Heart left ventricle (tissue), 16 donors: ENCODE measurements at regions not wholly inside any gene's neighbourhood (a gene's known extent, or its start where the extent isn't known, plus 50 kb on each side); places are given as distances from the start of the nearest gene placed in this dataset.

Experiments used
- ATAC-seq, 4 donors: fragments of 200-7000 bp; cut with Tn5 transposase; one replicate each; pipeline ENCODE4 v1.9.1; 2020 to 2022; ENCODE audit warnings: moderate library complexity in 4 of 4, mild to moderate bottlenecking in 3 of 4, moderate number of reproducible peaks in 1 of 4
- DNase-seq, 5 donors: peaks; one replicate each; pipeline ENCODE4 v3.0.0-alpha.2; 2020
- H3K27ac ChIP-seq, 12 donors: fragments of 200-600 bp; sonication (generic) in 4 of 12; one replicate each; pipeline versions ENCODE4 v1.5.0 to v1.8.0; 2016 to 2022; ENCODE audit warnings: mild to moderate bottlenecking in 2 of 12
- H3K27me3 ChIP-seq, 9 donors: fragments of 200-600 bp; sonication (generic) in 2 of 9; one replicate each; pipeline versions ENCODE4 v1.5.1 to v1.8.0; 2016 to 2022; ENCODE audit warnings: mild to moderate bottlenecking in 3 of 9
- H3K36me3 ChIP-seq, 9 donors: fragments of 200-600 bp; sonication (generic) in 2 of 9; one replicate each; pipeline versions ENCODE4 v1.5.0 to v1.8.0; 2018 to 2022; ENCODE audit warnings: mild to moderate bottlenecking in 2 of 9
- H3K4me1 ChIP-seq, 12 donors: fragments of 200-600 bp; sonication (generic) in 4 of 12; one replicate each; pipeline versions ENCODE4 v1.5.0 to v1.8.0; 2016 to 2022; ENCODE audit warnings: mild to moderate bottlenecking in 3 of 12
- H3K4me3 ChIP-seq, 12 donors: fragments of 200-600 bp; sonication (generic) in 4 of 12; one replicate each; pipeline versions ENCODE4 v1.5.0 to v1.8.0; 2017 to 2022; ENCODE audit warnings: mild to moderate bottlenecking in 9 of 12, moderate library complexity in 4 of 12
- H3K9me3 ChIP-seq, 12 donors: fragments of 200-600 bp; sonication (generic) in 4 of 12; one replicate each; pipeline versions ENCODE4 v1.5.0 to v1.8.0; 2016 to 2022; ENCODE audit warnings: mild to moderate bottlenecking in 1 of 12
- CTCF ChIP-seq, 12 donors: fragments of 200-600 bp; sonication (generic) in 4 of 12; IDR thresholded peaks; one replicate each; pipeline versions ENCODE4 v1.5.0 to v1.8.0; 2018 to 2022; ENCODE audit warnings: antibody characterized with exemption in 12 of 12, mild to moderate bottlenecking in 5 of 12
- POLR2A ChIP-seq, 2 donors: fragments of 450-650 bp; IDR thresholded peaks; one replicate each; pipeline ENCODE4 v1.6.1; 2017; ENCODE audit warnings: antibody characterized with exemption in 2 of 2, mild to moderate bottlenecking in 2 of 2, moderate library complexity in 2 of 2
- WGBS, 4 donors: extraction: QIAGEN DNeasy Blood & Tissue Kit in 2 of 4; methylation state at CpG; one replicate each; pipeline versions ENCODE4 v1.1.5 to v1.1.7; 2013 to 2018; 5-methylcytosine and 5-hydroxymethylcytosine counted together
- intact Hi-C, 10 donors: fragments of 100-400 bp; cut with DNase I; formaldehyde crosslinking; loops; one replicate each; pipeline versions ENCODE4 v1.11.1 to v1.14.2; 2022
- donor health status: ischemic (EF 13 %, LVEDD 7.1; RV severe dilation, severe dysfunction).
- donor health status: healthy with polysubstance abuse.
- donor health status: DM: no; HTN: yes; CAD: no.
- donor health status: DM: no; HTN: no; CAD: no.
- donor health status: ischemic (EF 25% LVEDD 6.9; RV normal size, moderate dysfunction).
- donor health status: ischemic (EF 25% LVEDD 5.7; RV mildly dilated, moderate dysfunction).
- donor health status: healthy.
- donor health status: DM: yes; HTN: yes; CAD: no.
- donor health status: ischemic (EF 35%, LVEDD 5.7; RV mildly dilated, moderate dysfunction).
- donor health status: nonischemic (EF 11% LVEDD 7.7; RV severe dilation, severe dysfunction).
- donor health status: DM: yes; HTN: yes; CAD: no.
- donor health status: PGD.
- donor health status: ischemic (EF 29% LVEDD 5.4; RV normal size, mild dysfunction).
- donor health status: nonischemic (EF 23%, LVEDD 6.1; RV moderate dilation, normal function).

GRCh38 chr2:30339071-30339470 lies 107.7 kb downstream of the LBH start:
- ATAC-seq = no peak
- WGBS, 4 donors = 95 to 100% (median 97%) methylated on average over 3 to 4 of the region's 4 CpGs
- peaks cover 0 to 33% (median 25%) of the 10 kb centered on the region in 12 donors for H3K4me1 ChIP-seq
- no peak for TF ChIP-seq CTCF (IDR thresholded peaks at IDR 0.05)
- no peak for TF ChIP-seq POLR2A (IDR thresholded peaks at IDR 0.05)
- H3K36me3 ChIP-seq = no peaks in the 10 kb centered on the region
- no peaks in the 10 kb centered on the region for H3K27me3 ChIP-seq
- intact Hi-C loops = loop anchor here in 7 of 10 donors (5.0 to 10.0 kb wide), 5 partner anchors 98 to 368 kb away; no protein-coding TSS in a partner anchor
- no peak overlapping the region for H3K27ac ChIP-seq
- no peak overlapping the region for H3K4me3 ChIP-seq
- H3K9me3 ChIP-seq = no peaks in the 10 kb centered on the region
- no peak for DNase-seq

- WGBS, 4 donors = 72 to 79% (median 78%) methylated on average over 8 of the region's 8 CpGs
- DNase-seq (no peak), ATAC-seq (peak in 2 of 4 donors; percentile 31 to 36)
- H3K36me3 ChIP-seq = no peaks in the 10 kb centered on the region
- TF ChIP-seq CTCF (IDR thresholded peaks at IDR 0.05) (peak in 6 of 12 donors; percentile 13 to 42 (median 30)), POLR2A (IDR thresholded peaks at IDR 0.05) (no peak)
- intact Hi-C loops = loop anchor here in 2 of 10 donors (5.0 to 10.0 kb wide), 2 partner anchors 177 to 351 kb away; no protein-coding TSS in a partner anchor
- H3K4me3 ChIP-seq = no peak overlapping the region
- H3K4me1 ChIP-seq = peaks cover 0 to 22% (median 15%) of the 10 kb centered on the region in 12 donors
- H3K9me3 ChIP-seq = no peaks in the 10 kb centered on the region
- H3K27me3 ChIP-seq = no peaks in the 10 kb centered on the region
- H3K27ac ChIP-seq = no peak overlapping the region
These were observed 105.4 kb upstream of the LCLAT1 start for GRCh38 chr2:30341500-30342267.

GRCh38 chr2:30346471-30347169 lies 100.4 kb upstream of the LCLAT1 start:
- WGBS, 4 donors = 7 to 18% (median 12%) methylated on average over 21 of the region's 21 CpGs
- Histone ChIP-seq H3K9me3 (no peaks in the 10 kb centered on the region), H3K27me3 (no peaks in the 10 kb centered on the region), H3K4me1 (peaks cover 8 to 55% (median 37%) of the 10 kb centered on the region in 12 donors), H3K4me3 (peak overlapping the region; percentile 5 to 63 (median 54)), H3K36me3 (peaks cover 0 to 4% (median 0%) of the 10 kb centered on the region in 9 donors), H3K27ac (peak overlapping the region; percentile 69 to 96 (median 86))
- ATAC-seq (peak; percentile 96 to 98 (median 96)), DNase-seq (peak; percentile 85 to 92 (median 88))
- TF ChIP-seq POLR2A (IDR thresholded peaks at IDR 0.05) = peak in 1 of 2 donors; percentile 69
- no peak for TF ChIP-seq CTCF (IDR thresholded peaks at IDR 0.05)
- intact Hi-C loops = loop anchor here in 7 of 10 donors (5.0 to 10.0 kb wide), 9 partner anchors 61 to 361 kb away; partner anchors contain the start of genes LBH (in 4 of the 7) and LCLAT1 (in 1 of the 7)
